GM12874 (cell line): ENCODE measurements at regions not wholly inside any gene's neighbourhood (a gene's known extent, or its start where the extent isn't known, plus 50 kb on each side); places are given as distances from the start of the nearest gene placed in this dataset.

Experiments used
- TF ChIP-seq, protein P1 (sequence below): IDR thresholded peaks from 2 replicates; pipeline ENCODE4 v1.5.1; 2011; ENCODE audit warnings: low read depth, mild to moderate bottlenecking, control low read depth, low read length, moderate library complexity; ENCODE audit not compliant: insufficient read depth

DNA sequence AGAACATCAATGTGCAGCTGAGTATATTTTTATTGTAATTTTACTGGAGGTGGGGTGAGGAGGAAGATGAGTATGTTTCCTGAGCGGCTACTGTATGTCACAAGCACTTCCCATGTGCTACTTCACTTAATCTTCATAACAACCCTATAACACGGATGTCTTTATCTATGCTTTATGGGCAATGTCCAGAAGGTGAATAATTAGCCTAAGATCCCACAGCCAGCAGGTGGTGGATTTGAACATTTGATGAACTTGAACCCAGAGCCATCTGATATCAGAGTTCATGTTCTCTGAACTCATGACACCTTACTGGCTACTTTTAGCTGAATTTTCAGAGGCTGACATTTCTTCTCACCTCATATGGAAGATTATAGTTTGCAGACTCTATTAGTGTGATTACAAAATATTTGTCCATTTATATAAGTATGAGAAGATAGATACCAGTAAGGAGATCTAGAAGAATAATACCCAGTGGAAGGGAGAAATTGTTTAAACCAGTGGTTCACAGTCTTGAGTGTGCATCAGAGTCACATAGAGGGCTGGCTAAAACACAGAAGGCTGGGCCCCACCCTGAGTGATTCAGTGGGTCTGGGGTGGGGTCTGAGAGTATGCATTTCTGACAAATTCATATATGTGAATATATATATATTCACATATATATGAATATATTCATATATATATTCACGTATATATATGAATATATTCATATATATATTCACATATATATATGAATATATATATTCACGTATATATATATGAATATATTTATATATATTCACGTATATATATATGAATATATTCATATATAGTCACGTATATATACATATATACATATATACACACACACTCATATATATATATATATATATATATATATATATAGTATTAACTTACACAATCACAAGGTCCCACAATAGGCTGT, 164.4 kb upstream of the NR3C1 start:
- TF ChIP-seq, protein P1, sequence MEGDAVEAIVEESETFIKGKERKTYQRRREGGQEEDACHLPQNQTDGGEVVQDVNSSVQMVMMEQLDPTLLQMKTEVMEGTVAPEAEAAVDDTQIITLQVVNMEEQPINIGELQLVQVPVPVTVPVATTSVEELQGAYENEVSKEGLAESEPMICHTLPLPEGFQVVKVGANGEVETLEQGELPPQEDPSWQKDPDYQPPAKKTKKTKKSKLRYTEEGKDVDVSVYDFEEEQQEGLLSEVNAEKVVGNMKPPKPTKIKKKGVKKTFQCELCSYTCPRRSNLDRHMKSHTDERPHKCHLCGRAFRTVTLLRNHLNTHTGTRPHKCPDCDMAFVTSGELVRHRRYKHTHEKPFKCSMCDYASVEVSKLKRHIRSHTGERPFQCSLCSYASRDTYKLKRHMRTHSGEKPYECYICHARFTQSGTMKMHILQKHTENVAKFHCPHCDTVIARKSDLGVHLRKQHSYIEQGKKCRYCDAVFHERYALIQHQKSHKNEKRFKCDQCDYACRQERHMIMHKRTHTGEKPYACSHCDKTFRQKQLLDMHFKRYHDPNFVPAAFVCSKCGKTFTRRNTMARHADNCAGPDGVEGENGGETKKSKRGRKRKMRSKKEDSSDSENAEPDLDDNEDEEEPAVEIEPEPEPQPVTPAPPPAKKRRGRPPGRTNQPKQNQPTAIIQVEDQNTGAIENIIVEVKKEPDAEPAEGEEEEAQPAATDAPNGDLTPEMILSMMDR: no peak

DNA sequence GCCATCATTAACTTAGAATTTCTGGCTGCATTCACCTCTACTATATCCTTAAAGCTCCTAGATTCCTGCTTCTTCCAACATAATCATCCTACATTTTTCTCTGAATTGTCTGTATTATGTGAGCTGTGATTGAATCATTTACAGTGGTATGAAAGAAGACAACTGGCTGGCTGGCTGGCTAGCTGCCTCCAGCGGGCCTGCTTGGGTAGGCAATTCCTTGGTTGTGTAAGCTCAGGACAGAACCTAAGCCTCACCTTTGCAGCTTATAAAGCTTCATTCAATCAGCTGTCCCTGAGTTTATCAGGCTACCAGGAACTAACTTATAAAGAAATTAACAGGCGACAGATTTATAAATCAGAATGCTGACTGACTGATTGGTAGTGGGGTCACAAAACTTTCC, 162.7 kb upstream of the NR3C1 start:
- TF ChIP-seq, protein P1: no peak

DNA sequence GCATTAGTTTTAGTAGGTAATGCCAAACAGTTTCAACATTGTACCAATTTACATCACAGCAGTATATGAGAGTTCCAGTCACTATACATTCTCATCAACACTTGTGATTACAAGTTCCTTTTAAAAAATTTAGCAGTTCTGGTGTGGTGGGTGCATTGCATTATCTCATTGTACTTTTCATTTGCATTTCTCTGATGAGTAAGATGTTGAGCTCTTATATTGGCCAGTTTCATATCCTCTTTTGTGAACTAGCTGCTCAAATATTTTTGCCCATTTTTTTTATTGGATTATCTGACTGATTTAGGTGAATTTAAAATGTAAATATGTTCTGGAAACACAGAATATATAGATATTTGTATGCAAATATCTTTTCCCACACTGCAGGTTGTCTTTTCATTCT, 160.9 kb upstream of the NR3C1 start:
- TF ChIP-seq, protein P1: no peak

DNA sequence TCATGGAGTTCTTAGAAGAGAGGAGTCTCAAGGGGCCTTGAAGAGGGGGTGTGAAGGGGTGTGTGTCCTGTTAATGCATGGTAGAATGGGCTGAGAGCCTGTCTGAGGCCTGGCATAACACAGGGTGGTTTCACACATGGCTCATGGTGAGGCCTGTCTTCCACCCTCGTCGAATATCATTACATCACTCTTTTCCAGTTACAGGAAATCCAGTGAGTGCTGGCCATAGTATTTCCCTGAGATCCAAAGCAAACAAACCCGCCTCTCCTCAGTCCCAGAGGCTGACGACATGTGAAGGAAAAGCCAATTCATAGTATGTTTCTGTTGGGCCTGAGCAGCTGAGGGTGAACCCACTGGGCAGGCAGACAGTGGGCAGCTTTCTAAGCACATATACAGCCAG, 159.4 kb upstream of the NR3C1 start:
- TF ChIP-seq, protein P1: no peak

DNA sequence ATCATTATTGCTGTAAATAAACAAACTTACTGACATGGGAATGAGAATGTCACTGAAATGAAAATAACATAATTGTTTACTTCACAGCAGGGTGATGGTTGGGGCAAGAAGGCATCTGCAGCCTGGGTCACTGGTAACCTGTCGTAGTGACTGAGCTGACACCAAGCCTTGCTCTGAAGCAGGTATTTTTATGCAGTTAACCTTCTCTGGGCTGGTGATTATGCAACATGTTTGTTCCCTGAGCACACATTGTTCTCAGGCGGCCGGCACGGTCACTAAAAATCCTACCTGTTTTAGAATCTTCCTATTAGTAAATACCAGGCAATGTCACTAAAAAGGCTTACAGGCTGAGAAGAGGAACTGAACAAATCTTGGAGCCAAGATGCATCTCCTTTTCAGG, 157.7 kb upstream of the NR3C1 start:
- TF ChIP-seq, protein P1: no peak

DNA sequence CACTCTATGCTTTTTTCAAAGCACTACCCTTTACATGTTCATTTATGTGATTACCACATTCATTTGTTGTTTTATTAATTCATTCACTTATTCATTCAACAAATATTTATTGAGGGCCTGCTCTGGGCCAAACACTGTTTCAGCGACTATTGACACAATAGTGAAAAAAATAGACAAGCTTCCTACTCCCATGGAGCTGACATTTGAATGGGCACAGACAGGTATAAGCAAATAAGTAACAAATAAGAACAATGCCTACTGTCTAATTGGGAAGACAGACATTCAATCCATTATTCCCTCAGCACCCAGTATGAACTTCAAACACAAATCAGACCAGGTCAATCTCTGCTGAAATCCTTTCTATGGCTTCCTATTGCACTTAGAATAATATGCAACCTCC, 156.9 kb upstream of the NR3C1 start:
- TF ChIP-seq, protein P1: no peak

DNA sequence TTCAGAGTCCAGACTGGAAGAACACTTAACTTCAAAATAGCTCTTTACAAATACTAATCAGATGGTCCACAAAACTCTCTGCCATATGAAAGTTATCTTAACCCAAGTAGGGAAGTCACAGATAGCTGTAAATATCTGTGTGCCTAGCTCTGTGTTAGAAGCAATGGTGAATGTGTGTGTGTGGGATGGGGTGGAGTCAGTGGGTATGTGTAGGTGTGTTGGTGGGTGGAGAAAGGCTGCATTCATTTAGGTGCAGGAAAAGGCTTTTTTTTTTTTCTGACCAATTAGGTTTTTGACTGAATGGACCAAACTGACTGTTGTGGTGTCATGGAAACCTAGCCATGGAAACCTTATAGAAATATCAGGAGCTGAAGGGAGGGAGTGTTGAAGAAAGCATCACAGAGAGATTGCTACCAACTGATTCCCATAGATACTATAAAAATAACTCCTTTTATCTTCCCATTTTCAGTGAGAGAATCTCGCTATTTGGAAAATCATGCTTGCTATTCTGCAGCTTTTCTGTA, 156.2 kb upstream of the NR3C1 start:
- TF ChIP-seq, protein P1: no peak
